ENCODE measurements at regions not wholly inside any gene's neighbourhood (a gene's known extent, or its start where the extent isn't known, plus 50 kb on each side); places are given as distances from the start of the nearest gene placed in this dataset.

GRCh38 chr6:148221196-148221979 lies 121.2 kb upstream of the SASH1 start:
- TF ChIP-seq POLR2A (IDR thresholded peaks at IDR 0.05; ENCODE audit: low read length) = no peak
- no peak for TF ChIP-seq HDAC2 (IDR thresholded peaks at IDR 0.05)
- no peak for TF ChIP-seq CTCF (IDR thresholded peaks at IDR 0.05)
